Astrocyte of the cerebellum (primary cell): ENCODE measurements at regions not wholly inside any gene's neighbourhood (a gene's known extent, or its start where the extent isn't known, plus 50 kb on each side); places are given as distances from the start of the nearest gene placed in this dataset.

Source experiments
- DNase-seq: peaks from one replicate; pipeline ENCODE4 v3.0.0-alpha.2; 2011; ENCODE audit warnings: low read depth
- H3K4me3 ChIP-seq: 2 replicates; pipeline ENCODE4 v1.5.1; 2011; ENCODE audit warnings: mild to moderate bottlenecking, low read depth, low read length, moderate library complexity
- CTCF ChIP-seq: IDR thresholded peaks from 2 replicates; pipeline ENCODE4 v1.5.1; 2012; ENCODE audit warnings: low read length, low read depth, moderate library complexity, mild to moderate bottlenecking; ENCODE audit errors: missing control alignments
- in situ Hi-C: cut with HindIII; loops from 2 replicates; pipeline ENCODE4 v1.10.0; 2017; ENCODE audit warnings: low sequenced_read_pairs

- no peak for TF ChIP-seq CTCF
- in situ Hi-C loops, result no loop called here
- no peak for DNase-seq
- no peak overlapping the region for H3K4me3 ChIP-seq
Measured at GRCh38 chr4:187270154-187270553, 546.5 kb upstream of the FAT1 start.

- TF ChIP-seq CTCF, result no peak
- in situ Hi-C loops, result no loop called here
- DNase-seq, result no peak
- H3K4me3 ChIP-seq, result no peak overlapping the region
Measured at GRCh38 chr4:187271848-187272247, 548.2 kb upstream of the FAT1 start.

GRCh38 chr4:187274153-187274552 is 550.5 kb upstream of the FAT1 start:
- no peak overlapping the region for H3K4me3 ChIP-seq
- DNase-seq, result no peak
- in situ Hi-C loops, result no loop called here
- no peak for TF ChIP-seq CTCF

GRCh38 chr4:187276736-187277408 is 553.2 kb upstream of the FAT1 start:
- DNase-seq, result no peak
- H3K4me3 ChIP-seq, result no peak overlapping the region
- in situ Hi-C loops, result no loop called here
- TF ChIP-seq CTCF, result no peak

GRCh38 chr4:187283201-187283955 is 559.7 kb upstream of the FAT1 start:
- no peak overlapping the region for H3K4me3 ChIP-seq
- in situ Hi-C loops, result no loop called here
- no peak for TF ChIP-seq CTCF
- DNase-seq, result no peak

GRCh38 chr4:187286525-187286924 is 562.9 kb upstream of the FAT1 start:
- H3K4me3 ChIP-seq, result no peak overlapping the region
- in situ Hi-C loops, result no loop called here
- TF ChIP-seq CTCF, result no peak
- DNase-seq, result no peak
